HG03432 (cell line): ENCODE measurements at regions not wholly inside any gene's neighbourhood (a gene's known extent, or its start where the extent isn't known, plus 50 kb on each side); places are given as distances from the start of the nearest gene placed in this dataset.
"Not testable (repeated sequence)": the region's sequence is repeated elsewhere in the genome, so short reads cannot be mapped to it uniquely, and the experiment has no call there.

Source experiments
- ATAC-seq: cut with Tn5 transposase; IDR thresholded peaks from one replicate; pipeline ENCODE4 v1.9.1; 2021; ENCODE audit warnings: mild to moderate bottlenecking, moderate library complexity; ENCODE audit not compliant: unreplicated experiment

DNA sequence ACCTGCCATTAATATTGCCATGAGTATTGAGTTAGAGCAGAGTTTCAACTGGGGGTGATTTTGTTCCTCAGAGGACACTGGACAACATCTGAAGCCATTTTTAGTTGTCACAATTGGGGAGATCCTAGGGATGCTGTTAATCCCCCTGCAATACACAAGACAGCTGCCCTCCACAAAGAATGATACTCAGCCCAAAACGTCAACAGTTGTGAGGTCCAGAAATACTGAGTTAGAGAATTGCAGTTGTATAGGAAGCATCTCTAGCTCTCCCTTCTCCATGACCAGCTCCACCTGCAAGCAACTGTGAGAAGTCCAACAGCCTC lies 614.0 kb upstream of the CDH5 start:
- ATAC-seq: no peak

DNA sequence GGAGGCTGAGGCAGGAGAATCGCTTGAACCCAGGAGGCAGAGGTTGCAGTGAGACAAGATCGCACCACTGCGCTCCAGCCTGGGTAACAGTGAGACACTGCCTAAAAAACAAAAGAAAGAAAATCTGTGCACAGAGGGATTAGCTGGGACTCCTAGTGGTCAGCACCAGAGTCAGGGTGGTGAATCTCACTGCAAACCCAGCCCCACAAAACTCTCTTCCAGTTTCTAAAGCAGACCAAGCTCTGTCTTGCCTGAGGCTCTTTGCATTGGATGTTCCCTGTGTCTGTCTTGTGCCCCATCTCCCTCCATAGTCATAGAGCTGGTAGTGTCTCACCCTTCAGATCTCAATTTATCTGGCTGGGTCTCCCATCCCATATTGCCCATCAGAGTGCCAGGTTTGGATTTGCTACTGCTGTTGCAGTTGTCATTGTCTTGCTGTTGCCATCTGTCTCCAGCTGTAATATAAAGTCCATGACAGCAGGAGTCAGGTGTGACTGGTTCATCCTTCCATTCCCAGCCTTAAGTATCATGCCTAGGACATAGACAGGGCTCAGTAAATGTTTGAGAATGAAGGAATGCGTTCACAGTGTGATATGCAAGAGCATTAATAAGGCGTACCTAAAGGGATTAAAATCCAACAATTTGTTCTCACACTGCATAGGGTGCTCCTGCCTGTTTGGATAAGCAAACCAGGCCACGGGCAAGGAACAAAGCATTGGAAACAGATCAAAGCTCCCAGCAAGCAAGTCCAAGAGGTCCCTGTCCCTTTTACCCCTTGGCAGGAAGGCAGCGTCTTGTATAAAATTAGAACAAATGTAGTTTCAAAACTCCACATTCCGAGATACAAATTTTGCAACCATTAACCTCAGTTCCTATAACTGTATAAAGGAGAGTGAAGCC lies 614.6 kb upstream of the CDH5 start:
- ATAC-seq: no peak

DNA sequence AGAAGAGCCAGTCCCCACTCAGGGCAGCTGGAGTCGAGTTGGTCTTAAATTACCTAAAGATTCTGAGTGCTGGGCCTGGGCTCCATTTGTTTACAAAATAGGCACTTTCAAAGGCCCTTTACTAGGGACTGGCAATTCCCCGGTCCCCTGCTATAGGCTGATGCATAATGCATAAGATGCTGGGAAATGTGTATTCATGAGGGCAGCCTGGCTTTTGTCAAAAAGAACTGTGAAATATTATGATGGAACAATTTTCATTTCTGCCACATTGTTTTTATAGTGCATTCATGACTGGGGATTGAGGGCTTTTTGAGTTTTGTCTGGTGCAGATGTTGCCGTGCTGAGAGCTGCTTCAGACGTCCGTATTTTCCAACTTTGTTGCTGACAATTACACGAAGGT lies 617.0 kb upstream of the CDH5 start:
- ATAC-seq: no peak

DNA sequence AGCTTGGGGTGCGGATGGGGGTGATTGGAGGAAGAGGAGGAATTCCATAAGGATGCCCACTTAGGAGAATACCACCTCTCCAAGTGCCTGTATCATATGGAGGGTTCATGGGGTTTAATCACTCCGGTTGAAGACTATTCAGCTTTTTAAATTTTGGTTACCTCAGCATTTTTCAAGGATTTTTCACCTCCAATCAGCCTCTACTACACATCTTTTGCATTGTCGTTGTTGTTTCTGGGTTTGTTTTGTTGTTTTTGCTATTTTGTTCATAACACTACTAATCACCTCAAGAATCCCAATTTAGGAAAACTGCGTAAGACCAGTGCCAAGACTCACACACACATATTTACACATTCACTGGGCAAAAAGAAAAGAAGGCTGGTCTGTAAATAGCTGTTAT lies 619.5 kb upstream of the CDH5 start:
- no peak for ATAC-seq

DNA sequence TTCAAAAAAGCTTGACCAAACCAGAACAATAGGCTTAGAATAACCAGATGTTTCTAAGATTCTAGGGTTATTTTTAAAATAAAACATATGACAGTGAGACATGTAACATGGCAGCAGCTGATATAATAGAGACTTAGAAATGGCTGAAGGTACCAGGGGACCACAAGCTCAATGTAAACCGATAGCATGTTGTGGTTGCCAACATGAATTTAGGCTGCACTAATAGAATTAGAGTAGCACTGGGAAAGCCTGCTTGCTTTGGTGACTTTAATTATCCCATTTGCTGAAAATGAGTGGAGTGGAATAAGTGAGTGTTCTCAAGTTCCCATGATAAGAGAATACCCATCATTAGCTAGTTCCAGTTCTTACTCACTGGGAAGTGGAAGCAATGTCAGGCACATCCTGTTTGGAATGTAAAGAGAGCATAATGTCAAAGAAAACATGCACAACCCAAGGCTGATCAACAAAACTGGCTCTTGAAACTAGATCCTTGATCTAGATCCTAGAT lies 621.2 kb upstream of the CDH5 start:
- no peak for ATAC-seq

DNA sequence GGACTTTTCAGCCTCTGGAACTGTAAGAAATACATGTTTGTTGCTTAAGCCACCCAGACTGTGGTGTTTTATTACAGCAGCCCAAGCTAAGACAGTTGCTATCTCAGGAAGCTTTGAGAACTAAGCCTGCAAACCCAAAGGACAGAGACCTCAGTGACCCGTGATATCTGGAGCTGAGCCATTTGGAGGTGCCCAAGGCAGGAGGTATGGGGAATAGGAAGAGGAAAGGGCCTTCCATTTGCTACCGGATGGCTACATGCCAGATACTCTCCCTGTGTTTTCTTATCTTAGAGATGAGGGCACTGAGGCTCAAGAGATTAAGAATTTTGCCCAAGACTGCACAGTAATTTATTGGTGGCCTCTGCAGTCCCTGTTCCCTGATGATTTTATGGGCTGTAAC lies 622.1 kb upstream of the CDH5 start:
- no peak for ATAC-seq

DNA sequence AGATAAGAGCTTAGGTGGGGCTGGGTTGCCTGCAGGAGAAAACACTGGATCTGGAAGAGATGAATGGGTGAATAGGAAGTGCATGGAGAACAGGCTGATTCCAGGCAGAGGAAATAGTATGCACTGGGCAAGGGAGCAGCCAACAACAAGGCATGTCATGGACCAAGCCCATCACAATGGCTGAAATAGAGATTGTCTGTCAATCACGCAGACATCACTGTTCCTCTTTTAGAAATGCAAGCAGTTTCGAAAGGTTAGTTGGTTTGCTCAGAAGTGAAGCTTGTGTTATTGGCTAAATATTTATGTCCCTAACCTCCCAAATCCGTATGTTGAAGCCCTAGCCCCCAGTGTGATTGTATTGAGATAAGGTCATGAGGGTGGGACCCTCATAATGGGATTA lies 621.7 kb upstream of the CDH11 start:
- ATAC-seq: no peak

DNA sequence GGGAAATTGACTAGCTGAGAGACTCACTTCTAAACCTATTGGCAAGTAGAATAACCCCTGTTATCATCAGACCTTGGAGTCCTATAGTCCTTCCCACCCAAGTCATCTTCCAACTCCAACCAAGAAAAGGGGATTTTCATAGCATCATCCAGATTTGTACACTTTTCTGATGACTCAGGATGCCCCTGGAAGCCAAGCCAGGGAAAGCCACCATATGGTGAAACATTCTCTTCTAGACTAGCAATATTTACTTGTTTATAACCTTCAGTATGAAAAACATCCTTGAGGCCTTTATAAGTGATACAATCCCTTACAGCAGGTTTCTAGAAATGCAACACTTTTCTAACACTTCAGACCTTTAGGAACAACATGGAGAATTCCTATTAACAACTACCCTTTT lies 618.8 kb upstream of the CDH11 start:
- no peak for ATAC-seq

DNA sequence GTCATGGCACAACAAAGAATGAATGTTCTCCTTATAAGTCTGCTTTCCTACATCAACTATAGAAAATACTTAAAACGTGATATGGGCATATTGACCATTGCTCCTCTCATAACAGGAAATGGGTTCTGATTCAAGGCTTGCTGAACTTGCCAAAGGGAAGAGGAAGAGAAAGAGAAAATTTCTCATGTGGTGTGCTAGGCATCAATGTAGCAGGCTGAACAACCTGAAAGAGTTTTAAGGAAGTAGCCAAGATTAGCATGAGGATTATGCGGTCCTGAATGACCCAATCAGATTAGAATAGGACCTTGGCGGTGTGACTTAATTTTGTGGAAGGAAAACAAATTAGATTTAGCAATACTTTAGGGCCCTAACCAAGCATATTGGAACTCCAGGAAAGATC lies 617.7 kb upstream of the CDH11 start:
- ATAC-seq: no peak

DNA sequence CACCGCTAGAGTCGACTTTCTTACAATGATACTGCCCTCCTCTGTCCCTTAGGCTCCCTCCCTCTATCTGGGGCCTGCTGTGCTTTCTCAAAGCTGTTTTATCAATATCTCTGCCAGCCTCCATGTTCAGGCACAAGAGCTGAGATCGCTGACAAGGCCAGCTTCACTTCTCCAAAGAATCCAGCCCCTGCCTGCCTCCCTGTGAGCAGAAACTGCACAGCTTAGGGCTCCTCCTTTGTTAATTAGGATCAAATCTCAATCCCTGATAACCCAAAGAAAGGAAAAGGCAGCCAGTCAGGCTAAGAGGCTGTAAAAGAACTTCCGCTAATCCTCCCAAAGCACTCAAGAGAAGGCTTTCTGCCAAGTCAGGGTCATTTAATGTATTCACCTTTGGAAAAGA lies 616.0 kb upstream of the CDH11 start:
- ATAC-seq: no peak

DNA sequence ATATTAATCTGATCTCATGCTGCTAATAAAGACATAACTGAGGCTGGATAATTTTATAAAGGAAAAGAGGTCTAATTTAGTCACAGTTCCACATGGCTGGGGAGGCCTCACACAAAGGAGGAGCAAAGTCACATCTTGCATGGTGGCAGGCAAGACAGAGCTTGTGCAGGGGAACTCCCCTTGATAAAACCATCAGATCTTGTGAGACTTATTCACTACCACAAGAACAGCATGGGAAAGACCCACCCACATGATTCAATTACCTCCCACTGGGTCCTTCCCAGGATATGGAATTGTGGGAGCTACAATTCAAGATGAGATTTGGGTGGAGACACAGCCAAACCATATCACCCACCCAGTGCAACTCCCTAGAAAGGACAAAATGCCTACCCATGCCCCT lies 613.8 kb upstream of the CDH11 start:
- not testable (repeated sequence) for ATAC-seq

DNA sequence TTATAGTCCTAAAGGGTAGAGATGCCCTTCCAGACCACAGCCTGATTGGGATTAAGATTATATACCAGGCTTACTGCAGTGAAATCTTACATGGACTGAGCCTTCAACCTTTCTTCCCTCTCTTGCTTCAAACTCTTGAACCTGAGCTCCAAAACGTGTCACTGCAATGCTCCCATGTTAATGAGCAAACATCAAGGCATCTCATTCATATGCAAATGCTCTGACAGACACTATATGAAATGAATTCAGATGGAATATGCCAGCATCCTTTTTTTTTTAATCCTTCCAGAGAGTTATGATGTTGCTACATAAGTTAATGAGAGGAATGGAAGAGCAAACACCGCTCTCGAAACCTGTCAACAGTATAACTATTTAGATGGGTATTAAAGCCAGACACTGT lies 611.9 kb upstream of the CDH11 start:
- ATAC-seq: no peak

DNA sequence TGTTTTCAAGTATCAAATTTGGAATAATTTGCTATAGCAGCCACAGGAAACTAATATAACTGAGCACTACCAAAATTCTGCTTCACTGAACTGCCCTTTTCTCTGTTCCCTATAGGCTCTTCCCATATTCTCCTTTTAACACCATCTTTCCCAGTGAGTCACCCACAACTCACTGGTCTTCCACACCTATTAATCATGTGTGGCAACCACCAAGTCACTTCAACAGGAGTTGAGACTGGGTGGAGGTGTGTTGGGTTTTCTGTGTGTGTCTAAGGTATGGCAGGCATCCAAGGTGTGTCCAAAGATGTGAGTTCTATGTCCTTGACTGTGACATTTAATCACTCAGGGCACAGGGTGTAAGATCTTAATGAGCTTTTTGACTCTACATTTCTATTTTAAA lies 610.0 kb upstream of the CDH11 start:
- ATAC-seq: no peak

DNA sequence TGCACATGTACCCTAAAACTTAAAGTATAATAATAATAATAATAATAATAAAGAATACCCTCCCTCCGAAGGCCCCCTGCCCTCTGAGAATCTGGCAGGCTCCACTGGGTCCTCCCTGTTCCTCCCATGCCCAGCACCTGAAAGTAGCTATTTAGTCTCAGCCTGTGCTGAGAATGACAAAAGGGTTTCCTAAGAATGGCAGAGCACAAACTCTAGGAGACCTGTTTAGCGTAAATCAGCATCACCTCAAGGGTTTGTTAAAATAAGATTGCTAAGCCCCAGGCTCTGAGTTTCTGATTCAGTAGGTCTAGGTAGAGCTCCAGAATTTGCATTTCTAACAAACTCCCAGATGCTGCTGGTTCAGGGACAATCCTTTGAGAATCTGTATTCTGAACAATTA lies 606.8 kb upstream of the CDH11 start:
- no peak for ATAC-seq

DNA sequence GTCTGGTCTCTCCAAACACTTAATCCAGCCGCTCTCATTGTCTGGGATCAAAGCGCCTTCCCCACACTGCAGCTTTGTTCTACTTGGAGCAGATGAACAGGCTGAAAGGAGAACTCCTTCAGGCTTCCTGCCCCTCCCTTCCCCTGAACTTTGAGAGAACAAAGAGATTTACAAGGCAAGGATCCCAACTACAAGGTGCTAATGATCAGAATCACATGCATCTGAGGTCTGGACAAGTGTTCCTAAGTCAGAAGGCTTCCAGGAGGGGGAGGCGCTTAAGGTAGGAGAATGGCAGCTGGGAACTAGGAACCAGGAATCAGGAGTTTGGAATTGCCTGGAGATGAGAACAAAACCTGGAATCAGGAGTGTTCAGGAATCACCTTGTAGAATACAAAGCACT lies 606.3 kb upstream of the CDH11 start:
- ATAC-seq: no peak

DNA sequence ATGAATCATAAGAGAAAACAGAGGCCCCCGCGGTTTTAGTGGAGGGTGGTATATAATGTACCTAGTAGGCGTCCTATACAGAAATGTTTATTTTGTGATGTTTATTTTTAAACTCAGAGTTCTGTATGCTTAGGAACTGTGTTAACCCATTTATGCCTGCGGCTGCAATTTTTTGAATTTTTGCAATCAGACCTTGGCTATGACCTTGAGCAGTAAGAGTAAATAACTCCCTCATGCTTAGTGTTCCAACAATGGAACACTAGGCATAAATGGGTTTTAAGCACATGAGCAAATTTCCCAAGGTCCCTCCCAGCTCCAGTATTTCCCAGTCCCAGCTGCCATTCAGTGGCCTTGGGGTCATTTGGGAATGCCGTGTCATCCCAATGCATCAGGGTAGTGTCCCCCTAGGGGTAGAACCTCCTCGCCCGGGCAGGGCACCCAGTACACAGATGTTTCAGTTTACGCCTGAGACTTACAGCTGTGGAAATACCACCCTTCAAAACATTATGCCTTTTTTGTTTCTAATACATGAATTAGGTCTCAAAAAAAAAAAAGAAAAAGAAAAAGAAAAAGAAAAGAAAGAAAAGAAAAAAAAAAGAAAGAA lies 605.8 kb upstream of the CDH11 start:
- ATAC-seq: no peak

DNA sequence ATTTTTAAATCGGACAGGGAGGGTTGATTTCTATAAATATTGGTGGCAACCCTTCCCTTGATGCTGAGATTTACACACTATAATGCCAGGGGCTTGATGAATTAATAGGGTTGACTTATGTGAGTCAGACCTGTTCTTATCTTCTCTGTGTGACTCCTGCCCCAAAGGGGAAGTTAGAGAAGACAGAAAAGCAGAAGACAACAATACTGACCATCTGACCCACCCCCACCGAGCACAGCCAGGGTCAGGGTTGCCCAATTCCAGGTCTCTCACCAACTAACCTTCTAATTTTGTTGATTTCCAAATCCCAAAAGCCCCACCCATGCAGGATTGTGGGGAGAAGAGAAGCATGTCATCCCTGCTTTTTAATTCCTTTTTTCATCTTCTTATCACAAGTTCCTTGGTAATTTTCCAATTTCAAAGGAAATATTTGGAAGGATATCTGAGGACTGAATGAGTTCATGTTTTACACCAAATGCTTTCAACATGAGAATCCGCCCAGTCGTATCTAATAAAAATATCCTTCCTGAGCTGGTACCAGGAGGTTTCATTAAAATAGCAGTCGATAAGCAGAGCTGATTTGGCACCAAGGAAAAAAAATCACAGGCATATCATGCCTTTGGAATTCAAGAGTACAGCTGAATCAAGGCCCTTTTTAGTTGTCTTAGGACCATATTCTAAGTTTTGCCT lies 603.4 kb upstream of the CDH11 start:
- no peak for ATAC-seq

DNA sequence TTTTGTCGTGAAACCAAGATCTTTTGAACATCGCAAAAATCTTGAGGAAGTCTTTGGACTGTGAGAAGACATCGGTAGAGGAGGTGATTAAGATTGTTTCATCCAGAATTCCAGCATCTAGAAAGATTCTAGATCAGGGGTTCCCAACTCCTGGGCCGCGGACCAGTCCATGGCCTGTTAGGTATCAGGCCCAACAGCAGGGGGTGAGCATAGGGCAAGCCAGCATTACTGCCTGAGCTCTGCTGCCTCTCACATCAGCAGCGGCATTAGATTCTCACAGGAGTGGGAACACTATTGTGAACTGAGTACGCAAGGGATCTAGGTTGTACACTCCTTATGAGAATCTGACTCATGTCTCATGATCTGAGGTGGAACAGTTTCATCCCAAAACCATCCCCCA lies 600.6 kb upstream of the CDH11 start:
- no peak for ATAC-seq

DNA sequence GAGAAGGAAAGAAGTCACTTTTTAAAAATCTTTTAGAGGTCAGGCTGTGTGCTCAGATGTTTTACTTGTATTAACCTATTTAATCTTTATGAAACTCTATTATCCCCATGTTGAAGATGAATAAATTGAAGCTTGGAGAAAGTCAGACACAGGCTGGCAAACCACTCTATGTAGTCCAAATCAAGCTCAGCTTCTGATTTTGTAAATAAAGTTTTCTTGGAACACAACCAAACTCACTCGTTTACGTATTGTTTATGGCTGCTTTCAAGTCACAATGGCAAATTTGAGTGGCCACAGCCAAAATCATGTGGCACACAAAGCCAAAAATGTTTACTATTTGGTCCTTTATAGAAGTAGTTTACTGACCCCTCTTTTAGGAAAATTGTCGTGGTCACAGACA lies 596.0 kb upstream of the CDH11 start:
- no peak for ATAC-seq

DNA sequence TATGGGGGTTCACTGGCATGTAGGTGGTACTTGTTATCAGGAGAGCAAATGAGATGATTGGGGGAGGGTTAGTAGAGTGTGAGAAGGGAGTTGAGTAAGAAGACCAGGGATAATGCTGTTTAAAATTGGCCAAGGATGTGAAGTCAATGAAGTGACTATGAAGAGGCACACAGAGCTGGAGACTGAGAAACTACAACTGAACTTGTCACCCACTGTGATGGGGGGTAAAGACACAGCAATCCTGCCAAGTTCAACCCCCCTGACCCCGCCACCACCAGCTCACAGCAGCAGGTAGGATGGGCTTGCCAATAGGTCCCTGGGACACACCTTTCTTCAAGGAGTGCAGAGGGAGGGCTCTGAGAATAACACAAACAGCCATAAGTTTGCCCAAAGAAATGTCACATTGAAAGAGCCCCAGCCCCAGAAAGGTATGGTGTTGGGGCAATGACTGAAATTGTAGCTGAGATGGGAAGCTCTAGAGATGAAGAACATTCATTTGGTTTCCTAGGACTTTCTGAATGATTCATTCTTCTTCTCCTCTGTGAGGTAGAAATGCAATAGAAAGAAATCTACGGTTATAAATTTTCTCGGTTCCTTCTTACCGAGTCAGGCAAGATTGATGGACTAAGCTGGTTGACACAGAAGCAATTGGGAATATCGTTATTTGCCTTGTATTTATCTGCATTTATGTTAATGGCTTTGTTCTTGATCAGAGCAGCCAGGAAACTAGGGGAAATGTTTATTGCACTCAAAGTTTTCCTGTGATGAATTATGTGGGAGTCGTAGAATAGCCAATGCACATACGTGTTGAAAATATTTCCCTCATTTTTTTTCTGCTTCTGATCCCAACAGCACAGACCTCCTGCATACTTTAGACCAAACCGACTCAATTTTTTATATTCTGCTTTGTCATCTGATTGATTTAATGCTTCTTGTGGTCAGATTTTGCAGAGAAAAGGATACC lies 595.2 kb upstream of the CDH11 start:
- no peak for ATAC-seq
